Ramos (cell line): ENCODE measurements at regions not wholly inside any gene's neighbourhood (a gene's known extent, or its start where the extent isn't known, plus 50 kb on each side); places are given as distances from the start of the nearest gene placed in this dataset.

Experiments used
- in situ Hi-C: fragments of 300-500 bp; cut with MboI; formaldehyde crosslinking; loops from one replicate; pipeline ENCODE4 v1.14.3; 2022; ENCODE audit warnings: low sequenced_read_pairs; ENCODE audit not compliant: unreplicated experiment

GRCh38 chr6:165858586-165858985, 195.5 kb upstream of the PDE10A start:
- in situ Hi-C loops = no loop called here

GRCh38 chr6:165855856-165856255, 192.8 kb upstream of the PDE10A start:
- in situ Hi-C loops = no loop called here

- in situ Hi-C loops = no loop called here
Observed at GRCh38 chr6:165854863-165855593, 192.0 kb upstream of the PDE10A start.

GRCh38 chr6:165854061-165854862, 191.2 kb upstream of the PDE10A start:
- in situ Hi-C loops = no loop called here

GRCh38 chr6:165852676-165853075, 189.6 kb upstream of the PDE10A start:
- in situ Hi-C loops = no loop called here

- in situ Hi-C loops = no loop called here
Observed at GRCh38 chr6:165850434-165851019, 187.5 kb upstream of the PDE10A start.

GRCh38 chr6:165849534-165850430, 186.7 kb upstream of the PDE10A start:
- in situ Hi-C loops = no loop called here

GRCh38 chr6:165848086-165848426, 185.0 kb upstream of the PDE10A start:
- in situ Hi-C loops = no loop called here

- in situ Hi-C loops = no loop called here
Observed at GRCh38 chr6:165847407-165848085, 184.5 kb upstream of the PDE10A start.

GRCh38 chr6:165846123-165846966, 183.3 kb upstream of the PDE10A start:
- in situ Hi-C loops = no loop called here

GRCh38 chr6:165845493-165845892, 182.5 kb upstream of the PDE10A start:
- in situ Hi-C loops = no loop called here

- in situ Hi-C loops = no loop called here
Observed at GRCh38 chr6:165844801-165845364, 181.8 kb upstream of the PDE10A start.

- in situ Hi-C loops = no loop called here
Observed at GRCh38 chr6:165844232-165844631, 181.2 kb upstream of the PDE10A start.

GRCh38 chr6:165843568-165844113, 180.6 kb upstream of the PDE10A start:
- in situ Hi-C loops = no loop called here

GRCh38 chr6:165843121-165843520, 180.1 kb upstream of the PDE10A start:
- in situ Hi-C loops = no loop called here

- in situ Hi-C loops = no loop called here
Observed at GRCh38 chr6:165842281-165842936, 179.4 kb upstream of the PDE10A start.

- in situ Hi-C loops = no loop called here
Observed at GRCh38 chr6:165841153-165841558, 178.1 kb upstream of the PDE10A start.
